HUES48 (cell line): ENCODE measurements at regions not wholly inside any gene's neighbourhood (a gene's known extent, or its start where the extent isn't known, plus 50 kb on each side); places are given as distances from the start of the nearest gene placed in this dataset.

Source experiments
- H3K27ac ChIP-seq: one replicate; pipeline ENCODE4 v1.7.0; 2013; ENCODE audit warnings: low read depth, low read length, inconsistent platforms
- H3K27me3 ChIP-seq: 2 replicates; pipeline ENCODE4 v1.6.1; 2013; ENCODE audit warnings: mild to moderate bottlenecking, low read length; ENCODE audit not compliant: control insufficient read depth, insufficient read depth
- H3K36me3 ChIP-seq: 2 replicates; pipeline ENCODE4 v1.6.1; 2013; ENCODE audit warnings: low read length; ENCODE audit not compliant: control insufficient read depth, insufficient read depth
- H3K4me1 ChIP-seq: 2 replicates; pipeline ENCODE4 v1.6.1; 2013; ENCODE audit warnings: mild to moderate bottlenecking, low read length; ENCODE audit not compliant: control insufficient read depth, insufficient read depth
- H3K4me3 ChIP-seq: 2 replicates; pipeline ENCODE4 v1.5.1; 2013; ENCODE audit warnings: mild to moderate bottlenecking, low read depth, low read length
- H3K9ac ChIP-seq: 2 replicates; pipeline ENCODE4 v1.6.1; 2013; ENCODE audit warnings: mild to moderate bottlenecking, low read depth, low read length, moderate library complexity
- H3K9me3 ChIP-seq: 2 replicates; pipeline ENCODE4 v1.6.1; 2013; ENCODE audit warnings: low read length; ENCODE audit not compliant: control insufficient read depth, insufficient read depth

DNA sequence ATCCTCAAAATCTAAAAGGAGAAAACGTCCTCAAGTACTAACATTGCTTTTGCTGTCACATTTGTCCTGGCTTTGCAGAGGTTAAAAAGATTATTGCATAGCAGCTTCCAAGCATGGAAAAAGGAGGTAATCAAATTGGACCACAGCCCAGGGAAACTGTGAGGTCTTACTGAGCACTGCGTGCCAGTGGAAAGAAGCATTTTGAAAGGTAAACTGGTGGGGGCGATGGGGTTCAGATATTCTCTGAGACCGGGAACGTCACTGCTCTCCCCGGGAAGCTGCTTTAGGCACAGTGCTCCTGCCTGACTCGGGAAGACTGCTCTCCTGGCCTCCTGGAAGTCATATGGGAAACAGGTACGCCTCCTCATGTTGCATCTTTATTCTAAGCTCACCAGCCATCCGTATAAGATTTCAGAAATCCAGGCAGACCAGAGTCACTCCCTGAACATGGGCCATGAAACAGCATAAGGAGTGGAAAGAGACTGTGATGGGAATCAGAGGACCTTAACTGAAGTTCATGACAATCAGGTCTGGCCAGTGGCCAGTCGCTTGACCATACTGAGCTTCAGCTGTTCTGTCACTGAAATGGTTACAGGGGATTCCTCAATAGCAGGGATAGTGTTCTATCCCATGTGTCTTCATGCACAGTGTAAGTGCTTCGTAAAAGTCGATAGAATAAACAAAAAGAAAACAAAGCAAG, 284.1 kb downstream of the TRIB2 start:
- no peak overlapping the region for H3K9ac ChIP-seq
- no peak overlapping the region for H3K4me3 ChIP-seq
- H3K4me1 ChIP-seq, result no peaks in the 10 kb centered on the region
- no peaks in the 10 kb centered on the region for H3K27me3 ChIP-seq
- H3K27ac ChIP-seq, result no peak overlapping the region
- H3K9me3 ChIP-seq, result no peaks in the 10 kb centered on the region
- no peaks in the 10 kb centered on the region for H3K36me3 ChIP-seq

DNA sequence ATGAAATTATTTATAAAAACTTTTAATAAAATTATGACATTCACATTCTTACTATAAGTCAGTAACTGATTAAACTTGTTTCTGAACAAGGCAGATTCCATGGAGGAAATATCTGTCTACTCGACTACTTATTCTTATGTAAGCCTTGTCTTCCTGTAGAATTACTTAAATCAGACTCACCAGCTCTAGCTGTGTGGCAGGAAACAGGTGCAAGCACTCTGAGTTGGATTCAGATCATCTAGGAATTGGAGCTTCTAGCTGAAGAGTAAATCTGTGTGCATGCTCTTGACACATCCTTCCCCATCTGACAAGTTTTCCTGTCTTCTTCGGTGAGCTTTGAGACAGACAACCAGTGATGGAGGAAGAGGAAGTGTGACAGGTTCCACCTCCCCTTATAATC, 284.7 kb downstream of the TRIB2 start:
- Histone ChIP-seq H3K9ac (no peak overlapping the region), H3K4me3 (no peak overlapping the region), H3K27ac (no peak overlapping the region), H3K36me3 (no peaks in the 10 kb centered on the region), H3K27me3 (no peaks in the 10 kb centered on the region), H3K4me1 (peaks cover under 1% of the 10 kb centered on the region; the same call in 1 of the 2 replicates), H3K9me3 (no peaks in the 10 kb centered on the region)

DNA sequence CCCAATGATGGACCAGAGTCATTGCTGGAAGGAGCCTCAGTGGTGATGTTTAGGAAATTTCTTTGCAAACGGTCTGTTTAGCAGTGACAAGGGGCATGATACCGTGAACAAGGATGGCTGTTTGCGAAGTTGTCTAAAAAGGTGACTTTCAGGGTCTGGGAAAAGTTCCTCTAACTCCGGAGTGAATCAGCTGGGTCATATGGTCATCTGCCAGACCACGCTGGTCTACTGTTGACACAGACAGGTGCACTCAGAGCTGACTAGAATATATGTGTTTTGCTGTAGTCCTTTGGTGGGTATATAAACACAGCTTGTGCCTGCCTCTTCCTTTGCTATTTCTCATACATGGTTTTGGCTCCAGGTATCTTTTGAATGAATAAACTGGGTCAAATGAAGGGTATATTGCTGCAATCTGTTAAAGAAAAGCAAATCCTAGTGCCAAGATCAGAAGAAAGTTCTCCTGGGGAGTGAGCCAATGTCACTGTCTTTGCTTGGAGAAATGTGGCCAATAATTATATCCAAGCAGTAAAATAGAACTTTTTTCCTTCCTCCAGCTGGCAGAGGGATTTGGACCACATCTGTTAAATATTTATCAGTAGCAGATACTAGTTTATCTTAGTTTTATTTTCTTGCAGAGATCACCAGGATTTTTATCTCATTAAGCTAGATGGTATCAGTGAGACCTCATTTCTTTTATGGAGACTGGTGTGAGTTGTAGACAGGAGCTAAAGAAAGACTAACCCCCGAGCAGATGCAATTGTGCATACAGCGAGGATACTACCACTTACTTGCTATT, 286.0 kb downstream of the TRIB2 start:
- H3K4me3 ChIP-seq, result no peak overlapping the region
- no peak overlapping the region for H3K9ac ChIP-seq
- H3K4me1 ChIP-seq, result peaks cover 4% of the 10 kb centered on the region; the same call in 1 of the 2 replicates
- no peaks in the 10 kb centered on the region for H3K9me3 ChIP-seq
- no peaks in the 10 kb centered on the region for H3K36me3 ChIP-seq
- H3K27me3 ChIP-seq, result no peaks in the 10 kb centered on the region
- no peak overlapping the region for H3K27ac ChIP-seq

DNA sequence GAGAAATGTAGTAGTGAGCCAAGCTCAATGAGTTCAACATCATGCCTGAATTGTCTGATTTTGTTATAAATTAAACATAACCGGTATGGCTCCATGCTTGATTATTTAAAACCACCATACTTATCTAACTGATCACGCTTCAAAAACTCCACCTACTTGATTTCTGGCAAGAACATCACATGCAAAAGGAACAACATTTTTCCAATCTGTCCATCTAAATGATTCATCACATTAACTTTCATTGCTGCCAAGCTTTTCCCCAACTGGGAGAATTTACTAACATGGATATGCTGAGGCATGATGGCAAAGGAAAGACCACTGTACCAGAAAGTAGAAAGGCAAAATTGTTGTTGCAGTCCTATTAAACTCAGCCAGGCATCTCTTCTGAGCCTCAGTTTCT, 286.8 kb downstream of the TRIB2 start:
- peaks cover 4% of the 10 kb centered on the region; the same call in 1 of the 2 replicates for H3K4me1 ChIP-seq
- H3K27ac ChIP-seq, result no peak overlapping the region
- H3K4me3 ChIP-seq, result no peak overlapping the region
- H3K9me3 ChIP-seq, result no peaks in the 10 kb centered on the region
- no peaks in the 10 kb centered on the region for H3K36me3 ChIP-seq
- no peak overlapping the region for H3K9ac ChIP-seq
- no peaks in the 10 kb centered on the region for H3K27me3 ChIP-seq

DNA sequence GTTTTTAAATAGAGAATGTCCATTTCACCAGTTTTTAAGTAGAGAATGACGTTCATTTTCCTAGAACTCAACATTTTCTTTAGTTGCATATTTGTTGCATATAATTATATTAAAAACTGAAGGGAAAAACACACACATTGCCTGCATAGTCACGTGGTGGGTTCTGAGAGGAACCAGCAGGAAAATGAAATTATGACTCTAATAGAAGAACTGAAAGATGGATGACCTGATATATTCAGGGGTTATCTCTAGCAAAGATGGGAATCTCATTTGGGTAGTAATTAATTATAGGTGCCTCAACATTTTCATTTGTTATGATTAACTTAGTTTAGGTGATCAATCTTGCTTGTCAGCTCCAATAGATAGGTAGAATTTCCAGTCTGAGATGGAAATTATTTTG, 288.3 kb downstream of the TRIB2 start:
- H3K27me3 ChIP-seq, result no peaks in the 10 kb centered on the region
- H3K9me3 ChIP-seq, result no peaks in the 10 kb centered on the region
- H3K4me3 ChIP-seq, result no peak overlapping the region
- peaks cover 9% of the 10 kb centered on the region; the same call in 1 of the 2 replicates for H3K4me1 ChIP-seq
- no peaks in the 10 kb centered on the region for H3K36me3 ChIP-seq
- no peak overlapping the region for H3K27ac ChIP-seq
- H3K9ac ChIP-seq, result no peak overlapping the region

DNA sequence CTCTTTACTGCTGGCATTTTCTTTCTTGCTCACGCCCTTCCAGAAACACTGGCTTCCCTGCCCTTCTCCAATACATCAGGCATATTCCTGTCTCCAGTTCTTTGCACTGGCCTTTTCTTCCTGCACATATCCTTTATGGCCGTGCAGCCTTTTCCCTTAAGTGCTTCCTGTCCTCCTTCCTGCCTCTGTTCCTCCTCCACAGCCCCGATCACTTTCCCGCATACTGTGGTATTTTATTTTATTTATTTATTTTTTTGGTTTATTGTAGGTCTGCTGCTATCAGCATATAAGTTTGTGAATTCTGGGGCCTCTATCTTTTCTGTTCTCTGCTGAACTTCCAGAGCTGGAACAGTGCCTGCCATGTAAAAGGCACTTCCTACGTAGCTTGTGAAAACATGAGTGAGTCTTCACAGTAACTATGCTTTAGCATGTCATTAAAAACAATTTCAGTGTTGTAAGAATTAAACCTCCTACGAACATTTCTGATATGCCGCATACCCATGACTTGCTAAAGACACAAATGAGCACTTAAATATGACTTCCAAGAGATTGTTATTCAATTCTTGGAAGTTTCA, 289.1 kb downstream of the TRIB2 start:
- Histone ChIP-seq H3K4me1 (peaks cover 9% of the 10 kb centered on the region; the same call in 1 of the 2 replicates), H3K36me3 (no peaks in the 10 kb centered on the region), H3K27ac (no peak overlapping the region), H3K9me3 (no peaks in the 10 kb centered on the region), H3K4me3 (no peak overlapping the region), H3K27me3 (no peaks in the 10 kb centered on the region), H3K9ac (no peak overlapping the region)

DNA sequence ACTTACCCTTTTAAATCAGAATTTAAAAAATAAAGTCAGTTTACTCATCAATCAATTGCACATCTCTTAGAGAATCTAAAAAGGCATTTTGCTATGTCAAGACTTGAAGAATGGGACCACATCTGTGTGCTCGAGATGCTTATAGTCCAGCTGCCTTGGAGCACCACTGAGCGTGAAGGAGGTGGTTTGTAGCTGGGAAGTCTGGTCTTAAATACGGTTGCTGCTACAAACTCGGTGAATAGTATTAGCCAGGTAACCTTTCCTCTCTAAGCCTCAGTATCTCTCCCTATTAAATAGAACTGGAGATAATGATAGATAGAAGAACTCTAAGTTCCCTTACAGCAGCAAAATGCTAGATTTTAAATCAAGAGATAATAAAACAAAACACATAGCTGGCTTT, 289.7 kb downstream of the TRIB2 start:
- H3K9me3 ChIP-seq, result no peaks in the 10 kb centered on the region
- peaks cover 9% of the 10 kb centered on the region; the same call in 1 of the 2 replicates for H3K4me1 ChIP-seq
- H3K4me3 ChIP-seq, result no peak overlapping the region
- no peak overlapping the region for H3K27ac ChIP-seq
- no peak overlapping the region for H3K9ac ChIP-seq
- no peaks in the 10 kb centered on the region for H3K27me3 ChIP-seq
- H3K36me3 ChIP-seq, result no peaks in the 10 kb centered on the region

DNA sequence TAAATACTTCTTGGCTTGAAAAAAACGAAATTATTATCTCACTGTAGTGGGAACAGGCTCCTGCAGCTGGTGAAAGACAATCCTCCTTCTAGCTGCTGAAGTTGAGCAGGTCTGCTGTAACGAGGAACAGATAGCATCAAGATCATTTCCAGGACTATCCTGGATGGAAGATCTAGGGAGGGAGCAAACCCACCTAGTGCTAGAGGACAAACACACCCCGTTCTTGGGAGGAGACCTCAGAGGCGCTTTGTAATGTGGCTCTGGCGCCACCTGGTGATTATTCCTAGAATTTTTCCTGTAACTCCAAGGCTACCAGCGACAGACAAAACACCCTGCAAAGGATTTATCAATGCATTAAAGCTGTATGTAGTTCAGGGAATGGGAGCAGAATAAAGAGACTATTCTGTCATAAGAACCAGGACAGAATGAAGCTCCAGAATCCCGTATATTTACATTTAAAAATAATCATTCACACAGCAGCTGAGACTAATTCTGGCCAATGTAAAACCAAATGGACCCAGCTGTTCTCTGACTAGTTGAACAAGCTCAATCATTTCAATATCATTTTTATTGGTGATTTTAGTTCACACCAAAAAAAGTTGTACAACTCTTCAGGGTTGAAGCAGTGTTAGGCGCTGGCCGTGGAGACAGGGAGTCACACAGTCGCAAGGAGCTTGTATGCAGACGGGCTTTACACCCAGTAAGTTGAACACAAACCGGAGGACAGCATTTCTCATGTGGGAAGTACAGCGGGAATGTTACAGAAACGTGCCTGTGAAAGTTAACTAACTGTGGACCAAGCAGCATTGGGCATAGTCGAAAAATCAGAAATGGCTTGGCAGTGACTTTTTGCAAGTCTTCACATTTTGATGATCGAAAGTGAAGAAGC, 290.3 kb downstream of the TRIB2 start:
- Histone ChIP-seq H3K4me1 (peaks cover 9% of the 10 kb centered on the region; the same call in 1 of the 2 replicates), H3K27ac (no peak overlapping the region), H3K36me3 (no peaks in the 10 kb centered on the region), H3K4me3 (no peak overlapping the region), H3K9me3 (no peaks in the 10 kb centered on the region), H3K9ac (no peak overlapping the region), H3K27me3 (no peaks in the 10 kb centered on the region)

DNA sequence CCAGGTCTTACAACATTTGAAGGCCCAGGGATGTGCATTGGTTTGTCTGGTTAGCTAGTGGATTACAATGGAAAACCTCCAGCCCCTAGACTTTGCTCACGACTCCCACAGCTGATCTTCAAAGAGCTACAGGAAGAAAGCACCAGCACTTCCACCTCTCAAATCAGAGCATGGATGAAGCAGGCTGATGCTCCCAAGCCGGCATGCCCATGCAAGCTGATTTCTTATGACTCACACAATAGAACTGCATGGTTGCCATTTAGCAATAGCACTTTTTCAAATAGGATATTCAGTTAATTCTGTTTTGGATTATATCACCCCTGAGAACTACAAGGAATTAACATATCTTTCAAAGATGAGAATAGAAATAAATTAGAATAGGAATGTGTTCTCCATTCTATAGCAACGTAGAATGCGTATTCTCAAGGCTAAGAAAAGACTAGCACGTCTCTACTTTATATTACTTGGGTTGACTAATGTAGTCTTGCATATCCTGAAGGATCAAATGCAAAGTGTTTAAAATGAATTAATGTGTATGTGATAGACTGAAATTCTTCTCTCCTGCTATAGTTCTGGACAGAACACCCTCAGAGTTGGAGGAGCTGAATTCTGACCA, 292.4 kb downstream of the TRIB2 start:
- Histone ChIP-seq H3K4me1 (peaks cover 9% of the 10 kb centered on the region; the same call in 1 of the 2 replicates), H3K9ac (no peak overlapping the region), H3K9me3 (no peaks in the 10 kb centered on the region), H3K36me3 (no peaks in the 10 kb centered on the region), H3K27ac (no peak overlapping the region), H3K27me3 (no peaks in the 10 kb centered on the region), H3K4me3 (no peak overlapping the region)

DNA sequence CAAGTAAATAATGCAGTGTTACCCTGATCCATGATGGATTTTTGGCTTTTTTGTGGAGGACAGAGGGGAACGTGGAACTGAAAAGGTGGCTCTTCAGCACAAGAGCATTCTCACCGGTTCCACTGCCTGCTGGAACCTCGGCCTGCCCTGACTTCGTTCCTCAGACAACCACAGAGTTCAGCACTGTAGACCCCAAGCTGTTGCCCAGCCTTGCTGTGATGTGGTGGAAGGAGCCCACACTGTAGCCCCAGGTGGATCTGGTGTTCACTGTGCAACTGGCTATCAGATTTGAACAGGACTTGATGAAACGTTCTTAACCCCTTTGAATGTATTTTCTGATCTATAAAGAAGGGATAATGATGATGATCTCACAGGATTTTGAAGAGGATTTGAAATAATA, 293.5 kb downstream of the TRIB2 start:
- Histone ChIP-seq H3K4me3 (no peak overlapping the region), H3K4me1 (peaks cover 9% of the 10 kb centered on the region; the same call in 1 of the 2 replicates), H3K36me3 (no peaks in the 10 kb centered on the region), H3K27me3 (no peaks in the 10 kb centered on the region), H3K27ac (no peak overlapping the region), H3K9ac (no peak overlapping the region), H3K9me3 (no peaks in the 10 kb centered on the region)
